A549 (cell line): ENCODE measurements at regions not wholly inside any gene's neighbourhood (a gene's known extent, or its start where the extent isn't known, plus 50 kb on each side); places are given as distances from the start of the nearest gene placed in this dataset.

Experiments
- BHLHE40 ChIP-seq: IDR thresholded peaks from 2 replicates; pipeline ENCODE4 v1.6.1; 2012; ENCODE audit warnings: low read depth, low read length, inconsistent platforms
- CTCF ChIP-seq: fragments of >200 bp; sonication (Bioruptor Twin); formaldehyde crosslinking; IDR thresholded peaks from 3 replicates; pipeline ENCODE4 v1.5.1; 2016
- JUN ChIP-seq, 2 experiments: fragments of >200 bp; sonication (Bioruptor Twin); formaldehyde crosslinking; IDR thresholded peaks; 2 replicates in 1 of 2; 3 replicates in 1 of 2; pipeline ENCODE4 v1.6.1; 2016 to 2017
- MAZ ChIP-seq: fragments of 150-350 bp; IDR thresholded peaks from 2 replicates; pipeline ENCODE4 v1.6.1; 2014; ENCODE audit warnings: antibody characterized with exemption, low read depth, low read length, borderline replicate concordance
- POLR2AphosphoS2 ChIP-seq: conservative IDR thresholded peaks from 2 replicates; pipeline ENCODE4 v1.6.1; 2012; ENCODE audit warnings: low read length, improper control_type of control experiment, inconsistent platforms
- ZFP36 ChIP-seq: fragments of 450-650 bp; IDR thresholded peaks from 2 replicates; pipeline ENCODE4 v1.6.1; 2014; ENCODE audit warnings: borderline replicate concordance; ENCODE audit not compliant: partially characterized antibody
- TF ChIP-seq, protein P1 (sequence below): fragments of 200-600 bp; sonication (generic); IDR thresholded peaks from 2 replicates; pipeline ENCODE4 v1.6.1; 2016; ENCODE audit warnings: antibody characterized with exemption, mild to moderate bottlenecking, moderate library complexity

- TF ChIP-seq, protein P1, sequence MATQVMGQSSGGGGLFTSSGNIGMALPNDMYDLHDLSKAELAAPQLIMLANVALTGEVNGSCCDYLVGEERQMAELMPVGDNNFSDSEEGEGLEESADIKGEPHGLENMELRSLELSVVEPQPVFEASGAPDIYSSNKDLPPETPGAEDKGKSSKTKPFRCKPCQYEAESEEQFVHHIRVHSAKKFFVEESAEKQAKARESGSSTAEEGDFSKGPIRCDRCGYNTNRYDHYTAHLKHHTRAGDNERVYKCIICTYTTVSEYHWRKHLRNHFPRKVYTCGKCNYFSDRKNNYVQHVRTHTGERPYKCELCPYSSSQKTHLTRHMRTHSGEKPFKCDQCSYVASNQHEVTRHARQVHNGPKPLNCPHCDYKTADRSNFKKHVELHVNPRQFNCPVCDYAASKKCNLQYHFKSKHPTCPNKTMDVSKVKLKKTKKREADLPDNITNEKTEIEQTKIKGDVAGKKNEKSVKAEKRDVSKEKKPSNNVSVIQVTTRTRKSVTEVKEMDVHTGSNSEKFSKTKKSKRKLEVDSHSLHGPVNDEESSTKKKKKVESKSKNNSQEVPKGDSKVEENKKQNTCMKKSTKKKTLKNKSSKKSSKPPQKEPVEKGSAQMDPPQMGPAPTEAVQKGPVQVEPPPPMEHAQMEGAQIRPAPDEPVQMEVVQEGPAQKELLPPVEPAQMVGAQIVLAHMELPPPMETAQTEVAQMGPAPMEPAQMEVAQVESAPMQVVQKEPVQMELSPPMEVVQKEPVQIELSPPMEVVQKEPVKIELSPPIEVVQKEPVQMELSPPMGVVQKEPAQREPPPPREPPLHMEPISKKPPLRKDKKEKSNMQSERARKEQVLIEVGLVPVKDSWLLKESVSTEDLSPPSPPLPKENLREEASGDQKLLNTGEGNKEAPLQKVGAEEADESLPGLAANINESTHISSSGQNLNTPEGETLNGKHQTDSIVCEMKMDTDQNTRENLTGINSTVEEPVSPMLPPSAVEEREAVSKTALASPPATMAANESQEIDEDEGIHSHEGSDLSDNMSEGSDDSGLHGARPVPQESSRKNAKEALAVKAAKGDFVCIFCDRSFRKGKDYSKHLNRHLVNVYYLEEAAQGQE = no peak
- no peak for TF ChIP-seq CTCF
- TF ChIP-seq MAZ = no peak
- TF ChIP-seq BHLHE40 = no peak
- TF ChIP-seq ZFP36 = no peak
- TF ChIP-seq JUN (IDR thresholded peaks at IDR 0.05) = no peak
- TF ChIP-seq POLR2AphosphoS2 = no peak
These were observed 170.2 kb upstream of the PLN start for GRCh38 chr6:118377711-118378414.
